DND-41 (cell line): ENCODE measurements at regions not wholly inside any gene's neighbourhood (a gene's known extent, or its start where the extent isn't known, plus 50 kb on each side); places are given as distances from the start of the nearest gene placed in this dataset.

Source experiments
- EZH2 ChIP-seq: IDR thresholded peaks from 3 replicates; pipeline ENCODE4 v1.6.1; 2012; ENCODE audit warnings: borderline replicate concordance, low read depth, mild to moderate bottlenecking, moderate library complexity, low read length, inconsistent platforms; ENCODE audit not compliant: severe bottlenecking
- TF ChIP-seq, protein P1 (sequence below): IDR thresholded peaks from 2 replicates; pipeline ENCODE4 v1.5.1; 2012; ENCODE audit warnings: borderline replicate concordance, low read length, moderate library complexity, mild to moderate bottlenecking; ENCODE audit not compliant: poor library complexity, severe bottlenecking; ENCODE audit errors: extremely low read depth

DNA sequence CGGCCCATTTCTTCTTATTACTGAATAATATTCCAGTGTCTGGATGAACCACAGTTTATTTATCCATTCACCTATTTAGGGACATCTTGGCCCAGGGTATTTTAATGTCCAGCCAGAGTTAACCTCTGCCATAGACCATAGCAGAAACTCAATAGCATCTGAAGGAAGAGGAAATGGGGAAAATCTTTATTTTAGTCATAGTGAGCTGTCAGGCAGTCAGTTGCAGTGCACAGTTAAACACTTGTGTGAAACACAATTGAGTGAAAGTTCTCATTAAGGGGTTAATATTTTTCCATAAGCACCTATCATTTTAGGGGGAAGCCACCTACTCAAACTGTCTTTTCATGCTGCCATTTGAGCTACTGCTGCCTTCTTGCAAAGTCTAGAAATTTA lies 197.3 kb upstream of the PPFIA2 start:
- TF ChIP-seq, protein P1, sequence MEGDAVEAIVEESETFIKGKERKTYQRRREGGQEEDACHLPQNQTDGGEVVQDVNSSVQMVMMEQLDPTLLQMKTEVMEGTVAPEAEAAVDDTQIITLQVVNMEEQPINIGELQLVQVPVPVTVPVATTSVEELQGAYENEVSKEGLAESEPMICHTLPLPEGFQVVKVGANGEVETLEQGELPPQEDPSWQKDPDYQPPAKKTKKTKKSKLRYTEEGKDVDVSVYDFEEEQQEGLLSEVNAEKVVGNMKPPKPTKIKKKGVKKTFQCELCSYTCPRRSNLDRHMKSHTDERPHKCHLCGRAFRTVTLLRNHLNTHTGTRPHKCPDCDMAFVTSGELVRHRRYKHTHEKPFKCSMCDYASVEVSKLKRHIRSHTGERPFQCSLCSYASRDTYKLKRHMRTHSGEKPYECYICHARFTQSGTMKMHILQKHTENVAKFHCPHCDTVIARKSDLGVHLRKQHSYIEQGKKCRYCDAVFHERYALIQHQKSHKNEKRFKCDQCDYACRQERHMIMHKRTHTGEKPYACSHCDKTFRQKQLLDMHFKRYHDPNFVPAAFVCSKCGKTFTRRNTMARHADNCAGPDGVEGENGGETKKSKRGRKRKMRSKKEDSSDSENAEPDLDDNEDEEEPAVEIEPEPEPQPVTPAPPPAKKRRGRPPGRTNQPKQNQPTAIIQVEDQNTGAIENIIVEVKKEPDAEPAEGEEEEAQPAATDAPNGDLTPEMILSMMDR: no peak
- no peak for TF ChIP-seq EZH2
